Sigmoid colon (tissue), 4 donors: ENCODE measurements at regions not wholly inside any gene's neighbourhood (a gene's known extent, or its start where the extent isn't known, plus 50 kb on each side); places are given as distances from the start of the nearest gene placed in this dataset.

Experiments used
- CTCF ChIP-seq, 4 experiments: fragments of 450-650 bp in 3 of 4; fragments of 200-600 bp in 1 of 4; IDR thresholded peaks; one replicate each; pipeline ENCODE4 v1.5.1; 2016 to 2019; ENCODE audit warnings: antibody characterized with exemption in 4 of 4, mild to moderate bottlenecking in 3 of 4, moderate library complexity in 2 of 4
- EP300 ChIP-seq, 4 donors: sonication (generic); formaldehyde crosslinking; IDR thresholded peaks; one replicate each; pipeline ENCODE4 v1.6.1; 2017; ENCODE audit warnings: antibody characterized with exemption in 4 of 4
- POLR2A ChIP-seq, 2 donors: fragments of 450-650 bp; IDR thresholded peaks; one replicate each; pipeline ENCODE4 v1.6.1; 2016; ENCODE audit warnings: antibody characterized with exemption in 2 of 2, mild to moderate bottlenecking in 2 of 2, moderate library complexity in 2 of 2
- POLR2AphosphoS5 ChIP-seq, 4 donors: sonication (generic); formaldehyde crosslinking; IDR thresholded peaks; one replicate each; pipeline ENCODE4 v1.6.1; 2017; ENCODE audit warnings: antibody characterized with exemption in 4 of 4

- TF ChIP-seq CTCF (IDR thresholded peaks at IDR 0.05) (no peak), POLR2AphosphoS5 (IDR thresholded peaks at IDR 0.05) (no peak), POLR2A (IDR thresholded peaks at IDR 0.05) (no peak), EP300 (IDR thresholded peaks at IDR 0.05) (no peak)
These were observed 181.5 kb upstream of the SCN7A start for GRCh38 chr2:166675553-166675952.
